CD4-positive, alpha-beta T cell treated with Interleukin-12 subunit alpha and Interleukin-12 subunit beta, for 1 hour (primary cell): ENCODE measurements at regions not wholly inside any gene's neighbourhood (a gene's known extent, or its start where the extent isn't known, plus 50 kb on each side); places are given as distances from the start of the nearest gene placed in this dataset.
"Not testable (repeated sequence)": the region's sequence is repeated elsewhere in the genome, so short reads cannot be mapped to it uniquely, and the experiment has no call there.

ENCODE experiments used
- DNase-seq: peaks from one replicate; pipeline ENCODE4 v3.0.0-alpha.2; 2020

DNA sequence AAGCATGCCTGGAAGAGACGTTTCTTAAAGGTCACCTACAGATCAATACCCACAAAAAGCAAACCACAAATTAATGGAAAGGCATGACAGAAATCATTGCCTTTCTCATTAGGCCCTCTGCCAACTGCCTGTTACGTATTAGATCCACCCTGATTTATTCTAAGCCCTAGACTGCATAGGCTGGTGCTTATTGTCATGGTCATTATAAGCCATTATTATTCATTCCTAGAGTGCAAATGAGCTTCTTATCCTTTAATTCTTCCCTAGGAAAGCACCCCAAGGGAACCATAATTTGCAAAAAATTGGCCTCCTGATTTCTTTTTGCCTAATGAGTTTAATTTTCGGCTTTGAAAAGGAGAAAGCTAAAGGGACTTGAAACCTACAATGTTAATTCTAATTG is 184.2 kb upstream of the GPRIN3 start:
- no peak for DNase-seq

DNA sequence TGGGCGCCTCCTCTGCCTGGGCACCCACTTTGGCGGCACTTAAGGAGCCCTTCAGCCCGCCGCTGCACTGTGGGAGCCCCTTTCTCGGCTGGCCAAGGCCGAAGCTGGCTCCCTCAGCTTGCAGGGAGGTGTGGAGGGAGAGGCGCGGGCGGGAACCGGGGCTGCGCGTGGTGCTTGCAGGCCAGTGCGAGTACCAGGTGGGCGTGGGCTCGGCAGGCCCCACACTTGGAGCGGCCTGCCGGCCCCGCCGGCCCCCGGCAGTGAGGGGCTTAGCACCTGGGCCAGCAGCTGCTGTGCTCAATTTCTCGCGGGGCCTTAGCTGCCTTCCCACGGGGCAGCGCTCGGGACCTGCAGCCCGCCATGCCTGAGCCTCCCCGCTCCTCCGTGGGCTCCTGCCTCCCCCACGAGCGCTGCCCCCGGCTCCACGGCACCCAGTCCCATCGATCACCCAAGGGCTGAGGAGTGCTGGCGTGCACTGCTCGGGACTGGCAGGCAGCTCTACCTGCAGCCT is 182.4 kb upstream of the GPRIN3 start:
- not testable (repeated sequence) for DNase-seq

DNA sequence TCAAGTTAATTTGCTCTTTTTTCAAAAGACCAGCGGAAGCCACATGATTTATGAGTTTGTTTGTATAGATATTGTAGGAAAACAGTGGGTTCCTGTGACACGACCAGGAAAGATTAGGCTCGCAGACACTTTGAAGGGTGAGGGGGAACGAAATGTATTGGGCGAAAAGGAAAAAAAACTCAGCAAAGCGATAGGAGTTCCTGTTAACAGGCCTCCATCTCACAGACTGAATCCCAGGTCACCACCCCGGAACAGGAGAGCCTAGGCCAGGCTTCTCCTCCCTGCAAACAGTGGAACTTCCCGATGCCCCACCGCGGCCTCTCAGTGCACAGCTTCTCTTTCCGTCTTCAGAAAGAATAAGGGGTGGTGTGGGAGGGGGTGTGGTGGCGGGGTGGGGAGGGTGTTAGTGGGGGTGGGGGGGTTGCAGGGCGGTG is 181.8 kb upstream of the GPRIN3 start:
- DNase-seq: no peak

DNA sequence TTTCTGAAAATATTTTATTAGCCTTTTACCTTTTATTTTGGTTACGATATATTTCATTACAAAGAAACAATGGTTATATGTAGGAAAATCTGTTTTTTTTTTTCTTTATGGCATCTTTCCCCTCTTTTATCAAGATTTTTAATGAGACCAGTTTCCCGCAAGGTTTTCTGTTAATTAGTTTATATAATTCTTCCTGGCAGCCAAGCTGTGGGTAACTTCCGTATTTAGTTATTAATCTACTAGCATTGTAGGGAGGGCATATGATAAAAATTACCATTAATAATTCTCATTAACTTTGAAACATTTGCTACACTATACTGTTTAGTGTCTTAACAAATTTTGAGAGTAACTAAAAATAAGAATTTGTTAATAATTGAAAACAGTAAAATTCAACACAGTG is 181.1 kb upstream of the GPRIN3 start:
- DNase-seq: no peak

DNA sequence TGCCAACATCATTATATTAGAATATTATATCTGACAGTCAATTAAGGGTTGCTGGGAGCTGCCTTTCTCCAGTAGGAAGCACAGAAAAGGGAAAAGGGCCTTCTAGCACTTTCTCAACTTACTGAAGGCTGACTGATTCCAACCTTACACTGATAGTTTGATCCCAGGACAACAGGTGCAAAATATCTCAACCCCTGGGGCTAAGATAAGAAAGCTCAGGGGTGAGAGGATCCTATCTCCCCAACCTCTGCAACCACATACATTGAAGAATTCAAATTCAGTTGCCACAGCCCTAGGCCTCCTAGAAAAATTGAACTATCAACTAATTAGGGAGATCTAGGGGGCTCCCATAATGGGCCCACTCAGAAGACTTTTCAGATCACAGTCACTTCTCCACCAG is 179.1 kb upstream of the GPRIN3 start:
- no peak for DNase-seq

DNA sequence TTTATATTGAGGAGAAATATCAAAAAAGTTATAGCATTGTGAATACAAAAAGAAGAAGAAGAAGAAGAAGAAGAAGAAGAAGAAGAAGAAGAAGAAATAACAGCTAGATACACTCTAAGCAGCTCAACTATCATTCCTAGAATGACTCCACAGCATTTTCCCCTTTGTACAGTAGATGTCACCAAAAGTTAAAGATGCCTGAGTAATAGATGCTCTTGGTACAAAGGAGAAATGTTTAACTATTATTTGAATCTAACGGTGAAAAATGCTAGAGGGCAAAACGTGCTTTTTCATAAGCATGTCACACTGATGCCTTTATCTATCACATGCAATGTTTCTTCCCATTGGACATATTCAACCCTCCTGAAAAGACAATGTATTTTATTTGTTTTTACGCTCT is 178.4 kb upstream of the GPRIN3 start:
- DNase-seq: no peak

DNA sequence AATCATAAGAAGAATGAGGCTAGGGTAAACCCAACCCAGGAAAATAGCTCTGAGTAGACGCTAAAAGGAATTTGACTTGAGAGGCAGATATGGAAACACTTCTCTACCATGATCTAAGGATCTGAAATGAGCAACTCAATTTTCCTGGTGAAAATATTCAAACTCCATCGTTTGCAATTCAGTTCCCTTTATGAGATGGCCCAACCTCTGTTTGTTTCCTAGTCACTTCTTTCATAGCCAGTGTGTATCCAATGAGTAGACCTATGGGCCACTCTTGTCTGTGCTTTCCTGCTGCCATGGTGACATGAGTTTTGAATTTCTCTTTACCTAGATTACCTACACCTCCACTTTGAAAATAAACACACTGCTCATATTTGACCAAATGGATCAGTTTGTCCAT is 176.2 kb upstream of the GPRIN3 start:
- no peak for DNase-seq

DNA sequence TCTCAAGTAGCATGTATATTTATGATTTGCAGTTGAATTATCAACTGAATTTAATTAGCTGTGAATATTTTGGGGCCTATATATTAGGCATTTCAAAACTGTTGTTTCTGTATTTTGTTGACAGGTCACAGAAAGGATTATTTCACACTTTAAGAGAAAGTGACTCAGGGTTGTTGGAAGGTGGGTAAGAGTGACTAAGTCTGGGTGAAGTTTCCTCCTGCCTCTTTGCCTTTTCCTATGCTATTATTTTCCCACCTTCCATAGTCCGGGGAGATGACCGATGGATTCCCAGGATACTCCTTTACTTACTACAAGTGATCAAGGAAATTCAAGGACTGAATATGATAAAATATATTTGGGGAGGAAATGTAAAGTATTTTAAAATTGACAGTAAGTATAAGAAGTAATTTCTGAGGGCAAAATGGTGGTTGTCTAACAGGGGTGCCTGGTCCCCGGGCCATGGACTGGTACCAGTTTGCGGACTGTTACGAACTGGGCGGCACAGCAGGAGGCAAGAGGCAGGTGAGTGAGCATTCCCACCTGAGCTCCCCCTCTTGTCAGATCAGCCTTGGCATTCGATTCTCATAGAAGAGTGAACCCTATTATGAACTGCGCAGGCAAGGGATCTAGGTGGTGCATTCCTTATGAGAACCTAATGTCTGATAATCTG is 175.5 kb upstream of the GPRIN3 start:
- no peak for DNase-seq

DNA sequence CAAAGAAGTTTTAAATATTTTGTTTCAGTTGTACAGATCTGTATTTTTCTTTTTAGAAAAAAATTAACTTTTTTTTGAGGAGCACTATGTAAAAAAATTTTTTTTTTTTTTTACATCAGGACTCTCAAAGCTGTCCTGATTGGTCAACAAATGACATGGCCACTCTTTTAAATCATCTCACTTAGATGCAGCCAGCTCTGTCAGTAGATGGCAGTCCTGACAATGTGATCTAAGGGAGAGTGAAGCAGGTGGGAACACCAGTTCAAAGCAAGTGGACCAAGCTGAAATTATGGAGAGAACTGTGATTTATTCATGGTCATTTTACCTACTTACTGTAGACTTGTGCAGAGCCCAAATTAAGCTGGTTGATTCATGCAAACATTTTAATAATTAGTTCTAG is 174.7 kb upstream of the GPRIN3 start:
- peak; percentile 7 for DNase-seq

DNA sequence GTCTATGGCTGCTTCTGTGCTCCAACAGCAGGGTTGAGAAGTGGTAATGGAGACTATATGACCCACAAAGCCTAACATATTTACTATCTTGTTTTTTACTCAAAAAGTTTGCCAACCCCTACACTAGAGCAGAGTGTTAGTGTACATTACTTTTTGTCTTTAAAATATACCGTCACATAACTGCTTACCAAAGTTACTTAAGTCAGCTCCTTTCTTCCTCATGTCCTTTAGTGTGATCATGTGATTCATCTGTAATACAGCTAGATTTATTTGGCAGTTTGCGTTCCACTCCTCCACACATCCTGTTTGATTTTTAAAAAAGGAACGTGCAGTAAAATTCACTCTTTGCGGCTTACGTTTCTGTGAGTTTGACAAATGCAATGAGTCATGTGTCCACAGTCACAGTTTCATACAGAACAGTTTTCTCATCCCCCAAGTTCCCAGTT is 162.4 kb upstream of the GPRIN3 start:
- DNase-seq: peak; percentile 34

DNA sequence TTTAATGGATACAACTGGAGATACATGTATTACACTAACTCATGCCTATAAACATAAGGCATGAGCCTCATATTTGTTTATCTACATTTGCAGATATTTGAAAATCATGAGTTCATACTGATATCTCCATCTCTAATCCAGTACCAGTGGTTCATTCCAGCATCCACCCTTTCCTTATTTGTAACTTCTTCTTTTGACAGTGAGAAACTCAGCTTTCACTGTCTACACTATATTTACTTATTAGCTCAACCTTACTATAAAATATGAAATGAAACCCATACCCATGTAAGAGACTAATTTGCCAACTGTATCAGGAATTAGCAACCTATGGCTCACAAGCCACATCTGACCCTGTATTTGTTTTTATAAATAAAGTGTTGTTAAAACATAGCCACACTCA is 161.9 kb upstream of the GPRIN3 start:
- DNase-seq: no peak

DNA sequence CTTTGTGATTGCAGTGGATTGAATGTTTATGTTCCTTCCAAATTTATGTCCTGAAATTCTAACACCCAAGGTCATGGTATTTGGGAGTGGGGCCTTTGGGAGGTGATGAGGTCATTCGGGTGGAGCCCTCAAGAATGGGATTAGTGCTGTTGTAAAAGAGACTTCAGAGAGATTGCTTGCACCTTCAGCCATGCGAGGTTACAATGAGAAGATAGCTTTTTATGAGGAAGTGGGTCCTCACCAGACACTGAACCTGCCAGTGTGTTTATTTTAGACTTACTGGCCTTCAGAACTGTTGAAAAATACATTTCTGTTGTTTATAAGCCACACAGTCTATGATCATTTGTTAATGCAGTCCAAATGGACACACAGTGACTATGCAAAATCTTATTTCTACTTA is 161.0 kb upstream of the GPRIN3 start:
- no peak for DNase-seq

DNA sequence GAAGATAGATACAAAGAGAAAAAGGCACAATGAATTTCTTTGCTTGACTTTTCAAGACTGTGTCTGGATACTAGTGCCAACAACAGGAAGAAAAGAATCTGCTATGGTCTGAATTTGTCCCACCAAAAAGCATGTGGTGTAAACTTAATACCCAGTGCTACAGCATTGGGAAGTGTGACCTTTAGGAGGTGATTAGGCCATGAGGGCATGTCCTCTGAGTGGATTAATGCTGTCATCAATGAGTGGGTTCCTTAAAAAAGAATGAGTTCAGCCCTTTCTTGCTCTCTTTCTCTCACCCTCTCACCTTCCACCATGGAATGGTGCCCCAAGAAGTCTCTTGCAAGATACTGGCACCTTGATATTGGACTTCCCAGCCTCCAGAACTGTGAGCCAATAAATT is 155.7 kb upstream of the GPRIN3 start:
- no peak for DNase-seq

DNA sequence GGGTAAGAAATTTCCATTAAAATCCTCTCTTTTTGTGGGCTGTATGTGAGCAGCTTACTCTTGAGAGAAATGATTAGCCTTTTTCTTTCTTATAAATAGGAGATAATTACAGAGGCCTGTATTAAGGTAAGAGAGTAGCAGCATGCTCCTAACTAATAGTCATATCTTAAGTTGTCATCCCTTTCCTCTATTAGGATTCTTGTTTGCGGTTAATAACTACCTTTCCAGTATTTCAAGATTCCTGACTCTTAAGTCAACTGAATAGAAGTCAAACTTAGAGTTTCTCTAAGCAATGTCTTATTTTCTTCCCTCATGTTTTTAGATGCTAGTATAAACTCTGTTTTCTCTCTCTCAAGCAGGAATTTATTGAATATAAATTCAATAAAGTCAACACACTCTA is 139.9 kb upstream of the GPRIN3 start:
- DNase-seq: no peak

DNA sequence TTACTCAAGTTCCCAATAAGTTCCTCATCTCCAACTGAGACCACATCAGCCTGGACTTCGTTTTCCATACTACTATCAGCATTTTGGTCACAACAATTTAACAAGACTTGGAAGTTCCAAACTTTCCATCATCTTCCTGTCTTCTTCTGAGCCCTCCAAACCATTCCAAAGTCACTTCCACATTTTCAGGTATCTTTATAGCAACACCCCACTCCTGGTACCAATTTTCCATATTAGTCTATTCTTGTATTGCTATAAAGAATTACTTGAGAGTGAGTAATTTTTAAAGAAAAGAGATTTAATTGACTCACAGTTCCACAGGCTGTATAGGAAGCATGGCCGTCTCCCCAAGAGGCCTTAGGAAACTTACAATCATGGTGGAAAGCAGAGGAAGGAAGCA is 138.6 kb upstream of the GPRIN3 start:
- no peak for DNase-seq

DNA sequence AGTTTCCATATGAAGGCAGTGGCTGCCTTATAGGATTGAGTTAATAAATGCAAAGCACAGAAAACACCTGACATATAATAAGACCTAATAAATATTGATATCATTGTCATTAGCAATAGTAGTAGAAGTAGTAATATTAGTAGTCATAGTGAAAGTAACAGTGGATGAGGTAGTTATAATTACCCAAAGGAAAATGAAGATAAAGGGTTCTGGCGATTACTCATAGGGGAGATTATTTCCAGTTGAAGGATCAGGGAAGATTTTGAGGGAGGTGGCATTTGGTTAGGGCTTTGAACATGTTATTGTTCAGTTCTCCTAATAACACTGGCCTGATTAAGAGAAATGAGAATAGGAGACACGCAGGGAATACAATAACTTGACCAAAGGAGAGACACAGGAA is 131.9 kb upstream of the GPRIN3 start:
- DNase-seq: no peak

DNA sequence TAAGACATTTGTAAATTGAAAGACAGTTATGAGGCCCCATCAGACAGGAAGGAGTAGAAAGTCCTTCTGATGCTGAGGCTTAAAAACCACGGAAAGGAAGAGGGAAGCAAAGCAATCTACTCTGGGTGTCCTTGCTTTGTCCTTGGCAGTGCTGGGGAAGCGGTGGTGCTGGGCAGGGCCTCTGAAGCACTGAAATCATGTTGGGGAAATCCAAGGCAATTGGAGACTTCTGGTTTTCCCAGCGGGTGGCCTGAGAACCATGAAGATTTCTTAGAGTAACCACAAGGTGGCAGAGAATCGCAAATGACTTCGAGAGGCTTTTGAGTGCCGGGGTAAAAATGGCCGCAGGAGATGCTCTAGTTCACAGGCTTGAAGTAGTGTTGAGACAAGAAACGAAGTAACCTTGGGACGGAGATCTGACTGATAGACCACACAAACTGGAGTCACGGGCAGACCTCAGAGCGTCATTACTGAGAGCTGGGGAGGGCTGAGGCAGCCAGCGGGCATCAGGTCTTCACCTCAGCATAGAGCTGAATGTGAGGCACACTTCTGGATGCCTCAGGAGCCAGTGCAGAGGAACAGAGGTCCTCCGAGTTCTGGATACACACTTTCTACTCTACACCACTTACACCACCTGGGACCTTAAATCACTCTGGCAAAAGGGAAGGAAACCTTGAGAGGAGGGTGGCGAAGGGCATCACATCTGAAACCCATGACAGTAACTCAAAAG is 130.7 kb upstream of the GPRIN3 start:
- DNase-seq: peak; percentile 71

DNA sequence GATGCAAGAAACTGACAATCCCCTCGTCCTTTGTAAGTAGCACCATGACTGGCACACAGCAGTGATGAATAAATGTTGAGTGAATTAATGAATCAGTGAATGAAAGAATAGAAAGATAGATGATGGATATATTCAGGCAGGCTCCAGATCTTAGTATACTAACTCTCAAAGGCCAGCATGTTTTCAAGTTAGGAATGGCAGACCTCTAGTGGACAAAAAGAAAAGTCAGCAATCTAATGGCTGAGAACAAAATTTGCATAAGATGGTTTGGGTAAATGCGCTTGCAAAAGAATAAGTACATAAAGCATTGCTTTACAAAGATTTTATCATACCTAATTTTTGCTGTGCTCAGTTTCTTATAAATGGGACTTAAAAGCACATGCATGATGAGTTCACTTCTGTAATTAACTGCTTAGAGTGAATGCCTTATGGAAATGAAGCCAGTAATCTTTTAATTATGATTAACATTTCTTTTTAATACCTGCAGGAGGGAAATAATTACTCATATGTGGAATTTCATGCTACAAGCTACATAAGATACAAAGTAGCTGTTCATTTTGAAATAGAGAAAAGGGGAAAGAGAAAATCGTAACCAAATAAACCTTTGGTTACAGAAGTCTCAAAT is 126.9 kb upstream of the GPRIN3 start:
- DNase-seq: peak; percentile 63

DNA sequence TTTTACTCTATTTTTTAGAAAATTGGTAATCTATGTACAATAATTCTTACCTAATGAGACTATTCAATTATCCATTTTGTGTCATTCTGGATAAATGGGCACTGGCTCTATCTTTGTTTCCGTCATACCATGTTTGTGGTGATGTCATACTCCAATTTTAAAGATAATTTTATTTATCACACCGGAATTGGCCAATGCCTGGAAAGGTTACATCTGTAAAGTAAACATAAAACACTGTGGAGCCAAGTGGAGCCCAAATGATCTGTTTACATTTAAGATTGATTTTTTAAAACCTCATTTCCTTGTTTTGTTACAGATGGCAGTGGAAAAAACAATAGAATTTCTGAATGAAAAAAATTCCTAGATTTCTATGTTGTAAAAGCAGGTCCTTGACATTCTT is 120.2 kb upstream of the GPRIN3 start:
- DNase-seq: no peak

DNA sequence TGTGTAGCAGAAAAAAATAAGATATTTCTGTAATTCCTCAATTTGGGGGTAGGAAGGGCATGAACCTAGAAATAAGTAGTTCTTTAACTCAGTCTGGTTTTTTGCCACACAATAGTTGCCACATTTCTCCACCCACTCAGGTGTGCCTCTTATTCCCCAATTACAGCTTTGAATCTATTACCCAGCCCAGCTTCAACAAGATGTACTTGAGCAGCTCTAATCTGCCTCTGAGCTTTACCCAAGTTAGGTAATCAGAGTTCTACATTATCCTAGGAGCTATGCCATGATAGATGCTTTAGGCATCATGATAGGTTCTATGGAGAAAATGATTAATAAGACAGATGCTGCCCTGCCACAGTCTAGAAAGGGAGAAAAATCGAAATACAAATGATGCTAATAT is 117.4 kb upstream of the GPRIN3 start:
- no peak for DNase-seq

DNA sequence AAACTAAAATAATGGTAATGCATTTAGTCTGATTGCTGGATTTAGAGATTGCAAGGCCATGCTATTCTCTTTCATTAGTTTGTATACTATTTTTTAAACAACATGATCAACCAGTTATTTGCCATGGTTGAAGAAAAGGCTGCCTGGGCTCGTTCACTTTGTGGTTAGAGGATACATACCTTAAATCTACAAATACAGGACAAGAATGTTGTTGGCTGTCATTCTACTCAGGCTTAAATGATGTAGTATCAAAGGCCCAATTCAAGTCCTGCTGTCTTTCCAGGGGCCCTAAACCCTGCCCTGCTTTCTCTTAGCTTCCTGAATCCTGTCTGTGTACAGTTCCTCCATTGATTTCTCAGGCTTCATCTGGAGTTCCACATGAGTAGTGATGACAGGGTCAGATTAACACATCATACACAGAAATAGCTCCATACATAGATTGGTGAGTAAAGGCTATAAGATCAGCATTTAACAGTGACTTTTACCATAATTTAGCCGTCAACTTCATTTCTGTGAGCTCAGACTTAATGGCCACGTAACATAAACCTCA is 114.9 kb upstream of the GPRIN3 start:
- DNase-seq: no peak

DNA sequence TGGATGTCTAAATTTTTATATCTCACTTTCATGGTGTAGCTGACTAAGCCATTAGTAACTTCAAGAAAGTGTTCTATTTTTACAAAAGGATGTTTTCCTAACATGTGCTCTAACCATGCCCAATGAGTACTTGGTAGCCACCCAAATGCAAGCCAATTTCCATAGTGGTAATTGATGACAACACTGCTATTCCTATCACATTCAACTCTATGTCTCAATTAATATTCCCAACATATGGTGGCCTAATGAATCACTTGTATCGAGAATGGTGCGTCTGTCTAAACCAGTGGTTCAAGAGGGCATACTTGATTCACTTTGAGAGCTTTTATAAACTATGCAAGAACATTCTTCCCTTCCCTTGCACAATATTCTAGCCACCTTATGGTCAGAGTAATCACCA is 112.9 kb upstream of the GPRIN3 start:
- DNase-seq: no peak

DNA sequence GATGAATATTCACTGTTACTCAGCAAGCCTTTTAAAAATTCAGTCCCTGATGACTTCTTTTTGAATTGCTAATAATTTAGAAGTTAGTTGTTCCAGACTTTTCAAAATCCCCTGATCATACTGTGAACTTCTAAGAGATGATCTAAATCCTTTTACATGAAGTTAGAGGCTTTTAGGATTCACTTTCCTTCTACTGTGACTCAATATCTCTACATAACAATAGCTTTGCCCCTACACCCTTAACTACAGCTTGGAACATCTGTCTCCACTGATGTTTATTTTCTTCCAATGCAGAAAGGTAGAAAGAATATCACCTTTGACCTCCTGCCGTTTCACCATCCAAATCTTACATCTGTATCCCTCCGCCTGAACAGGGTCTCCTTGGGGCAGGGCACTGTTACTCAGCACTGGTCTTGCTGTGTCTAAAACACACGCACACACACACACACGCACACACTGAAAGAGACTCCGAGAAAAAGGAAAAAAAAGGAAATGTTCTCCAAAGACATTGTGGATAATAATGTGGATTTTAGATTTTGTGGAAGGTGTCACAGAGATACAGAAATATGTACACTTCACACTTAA is 111.6 kb upstream of the GPRIN3 start:
- DNase-seq: no peak
